ENCODE measurements at regions not wholly inside any gene's neighbourhood (a gene's known extent, or its start where the extent isn't known, plus 50 kb on each side); places are given as distances from the start of the nearest gene placed in this dataset.

DNA sequence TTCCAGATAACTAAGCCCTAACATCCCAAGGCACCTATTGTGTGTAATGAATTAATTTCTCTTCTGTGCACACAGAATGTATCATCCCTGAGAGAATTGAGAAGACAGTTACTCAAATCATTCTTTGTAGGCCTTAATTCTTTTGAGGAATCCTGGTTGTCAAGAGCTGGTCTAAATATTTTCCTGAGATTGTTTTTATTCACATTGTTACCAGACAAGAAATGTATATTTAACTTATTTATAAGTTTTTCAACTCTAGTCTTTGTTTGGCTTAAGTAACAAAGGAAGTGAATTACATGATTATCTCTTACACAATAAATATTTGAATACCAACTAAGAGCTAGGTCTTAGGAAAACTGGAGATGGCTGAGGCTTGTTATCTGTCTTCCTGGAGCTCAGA is 169.4 kb downstream of the DACT1 start:
- Histone ChIP-seq H3K27me3 (no peaks in the 10 kb centered on the region), H3K9me3 (no peaks in the 10 kb centered on the region), H3K4me3 (no peak overlapping the region), H3K4me1 (peaks cover 0 to 13% (median 2%) of the 10 kb centered on the region in 4 donors), H3K27ac (no peak overlapping the region), H3K36me3 (no peaks in the 10 kb centered on the region)
- no peak for DNase-seq
- TF ChIP-seq EP300 (IDR thresholded peaks at IDR 0.05) (no peak), POLR2A (IDR thresholded peaks at IDR 0.05) (no peak), POLR2AphosphoS5 (IDR thresholded peaks at IDR 0.05) (no peak)
- TF ChIP-seq, protein P1, sequence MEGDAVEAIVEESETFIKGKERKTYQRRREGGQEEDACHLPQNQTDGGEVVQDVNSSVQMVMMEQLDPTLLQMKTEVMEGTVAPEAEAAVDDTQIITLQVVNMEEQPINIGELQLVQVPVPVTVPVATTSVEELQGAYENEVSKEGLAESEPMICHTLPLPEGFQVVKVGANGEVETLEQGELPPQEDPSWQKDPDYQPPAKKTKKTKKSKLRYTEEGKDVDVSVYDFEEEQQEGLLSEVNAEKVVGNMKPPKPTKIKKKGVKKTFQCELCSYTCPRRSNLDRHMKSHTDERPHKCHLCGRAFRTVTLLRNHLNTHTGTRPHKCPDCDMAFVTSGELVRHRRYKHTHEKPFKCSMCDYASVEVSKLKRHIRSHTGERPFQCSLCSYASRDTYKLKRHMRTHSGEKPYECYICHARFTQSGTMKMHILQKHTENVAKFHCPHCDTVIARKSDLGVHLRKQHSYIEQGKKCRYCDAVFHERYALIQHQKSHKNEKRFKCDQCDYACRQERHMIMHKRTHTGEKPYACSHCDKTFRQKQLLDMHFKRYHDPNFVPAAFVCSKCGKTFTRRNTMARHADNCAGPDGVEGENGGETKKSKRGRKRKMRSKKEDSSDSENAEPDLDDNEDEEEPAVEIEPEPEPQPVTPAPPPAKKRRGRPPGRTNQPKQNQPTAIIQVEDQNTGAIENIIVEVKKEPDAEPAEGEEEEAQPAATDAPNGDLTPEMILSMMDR (IDR thresholded peaks at IDR 0.05) = no peak
- intact Hi-C loops (cut with DNase I) = no loop called here

DNA sequence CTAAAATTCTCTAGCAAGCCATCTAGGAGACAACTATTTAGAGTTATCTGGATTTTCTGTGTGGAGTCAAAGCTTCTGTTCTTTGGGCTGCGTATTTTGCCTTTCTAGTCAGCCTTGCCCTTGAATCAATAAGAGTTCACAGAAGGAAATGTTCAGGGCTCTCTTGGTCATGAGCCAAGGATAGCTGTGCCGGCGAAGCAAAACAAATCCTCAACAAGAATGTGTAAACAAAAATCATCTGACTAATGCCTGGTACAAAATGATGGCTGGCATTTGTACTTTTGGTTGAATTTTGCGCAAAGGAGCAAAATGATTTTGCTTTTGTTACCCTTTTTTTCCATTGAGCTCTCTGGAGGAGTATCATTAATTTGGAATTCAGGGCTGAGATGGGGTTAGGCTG is 171.1 kb downstream of the DACT1 start:
- no peaks in the 10 kb centered on the region for H3K9me3 ChIP-seq
- no peak overlapping the region for H3K4me3 ChIP-seq
- no peak overlapping the region for H3K27ac ChIP-seq
- H3K4me1 ChIP-seq = peaks cover 0 to 13% (median 2%) of the 10 kb centered on the region in 4 donors
- DNase-seq = no peak
- TF ChIP-seq POLR2A (IDR thresholded peaks at IDR 0.05) = no peak
- no peak for TF ChIP-seq EP300 (IDR thresholded peaks at IDR 0.05)
- TF ChIP-seq POLR2AphosphoS5 (IDR thresholded peaks at IDR 0.05) = no peak
- intact Hi-C loops (cut with DNase I) = no loop called here
- 18 to 56% methylated on average over 4 of the region's 4 CpGs for WGBS, 2 donors
- no peaks in the 10 kb centered on the region for H3K27me3 ChIP-seq
- no peaks in the 10 kb centered on the region for H3K36me3 ChIP-seq

DNA sequence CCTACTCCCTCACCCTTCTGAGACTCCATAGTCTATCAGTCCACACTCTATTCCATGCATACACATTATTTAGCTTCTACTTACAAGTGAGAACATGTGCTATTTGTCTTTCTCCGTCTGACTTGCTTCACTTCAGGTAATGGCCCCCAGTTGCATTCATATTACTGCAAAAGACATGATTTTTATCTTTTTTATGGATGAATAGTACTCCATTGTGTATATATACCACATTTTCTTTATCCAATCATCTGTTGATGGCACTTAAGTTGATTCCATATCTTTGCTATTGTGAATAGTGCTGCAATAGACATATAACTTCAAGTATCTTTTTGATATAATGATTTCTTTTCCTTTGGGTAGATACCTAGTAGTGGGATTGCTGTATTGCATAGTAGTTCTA is 171.8 kb downstream of the DACT1 start:
- no peak for TF ChIP-seq EP300 (IDR thresholded peaks at IDR 0.05)
- TF ChIP-seq POLR2AphosphoS5 (IDR thresholded peaks at IDR 0.05) = no peak
- TF ChIP-seq POLR2A (IDR thresholded peaks at IDR 0.05) = no peak
- TF ChIP-seq, protein P1 (IDR thresholded peaks at IDR 0.05) = no peak
- Histone ChIP-seq H3K27ac (no peak overlapping the region), H3K9me3 (no peaks in the 10 kb centered on the region), H3K36me3 (no peaks in the 10 kb centered on the region), H3K4me1 (peaks cover 0 to 13% (median 2%) of the 10 kb centered on the region in 4 donors), H3K4me3 (no peak overlapping the region), H3K27me3 (no peaks in the 10 kb centered on the region)
- intact Hi-C loops (cut with DNase I) = no loop called here
- no peak for DNase-seq
- 43 to 90% methylated on average over 1 of the region's 1 CpG for WGBS, 2 donors

DNA sequence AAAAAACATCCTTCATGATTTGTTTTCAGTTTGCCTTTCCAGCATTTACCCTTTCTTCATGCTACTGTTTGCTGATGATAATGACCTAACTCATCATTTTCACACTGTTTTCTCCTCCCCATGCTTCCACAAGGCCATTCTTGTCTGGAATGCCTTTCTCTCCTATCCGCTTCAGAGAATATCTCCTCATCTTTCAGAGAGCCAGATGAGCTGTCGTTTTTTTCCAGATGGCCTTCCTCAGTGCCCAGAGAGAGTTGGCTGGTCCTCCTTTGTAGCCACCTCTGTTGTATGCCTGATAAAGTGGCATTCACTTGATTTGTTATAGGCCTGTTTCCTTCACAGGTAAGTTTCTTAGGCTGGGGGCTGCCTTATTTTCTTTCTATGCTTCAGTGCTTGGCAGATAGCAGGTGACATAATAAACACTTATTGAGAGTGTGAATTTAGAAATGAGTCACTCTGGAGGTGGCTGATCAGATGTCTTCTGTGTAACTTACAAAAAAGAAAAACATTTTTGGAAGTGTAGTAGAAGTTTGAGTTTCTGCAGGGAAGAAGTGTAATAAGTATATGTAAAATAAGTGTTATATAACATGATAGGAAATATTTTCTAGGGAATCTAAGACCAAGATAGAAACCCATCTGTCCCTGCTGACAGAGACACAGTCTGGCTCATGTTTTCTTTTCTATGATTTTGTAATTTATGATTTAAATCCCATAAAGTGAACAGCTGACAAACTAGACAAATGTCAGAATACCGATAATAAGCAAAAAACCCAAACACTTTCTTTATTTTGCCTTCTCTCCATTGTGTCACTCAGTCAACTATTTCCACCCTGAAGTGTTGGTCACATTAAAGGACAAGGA is 174.5 kb downstream of the DACT1 start:
- Histone ChIP-seq H3K9me3 (no peaks in the 10 kb centered on the region), H3K27ac (no peak overlapping the region), H3K4me3 (no peak overlapping the region), H3K4me1 (peaks cover 0 to 23% (median 4%) of the 10 kb centered on the region in 4 donors), H3K36me3 (no peaks in the 10 kb centered on the region), H3K27me3 (no peaks in the 10 kb centered on the region)
- intact Hi-C loops (cut with DNase I) = no loop called here
- 85 to 90% methylated on average over 3 of the region's 3 CpGs for WGBS, 2 donors
- TF ChIP-seq POLR2AphosphoS5 (IDR thresholded peaks at IDR 0.05) (no peak), EP300 (IDR thresholded peaks at IDR 0.05) (no peak), POLR2A (IDR thresholded peaks at IDR 0.05) (no peak)
- TF ChIP-seq, protein P1 (IDR thresholded peaks at IDR 0.05) = no peak
- DNase-seq = no peak

DNA sequence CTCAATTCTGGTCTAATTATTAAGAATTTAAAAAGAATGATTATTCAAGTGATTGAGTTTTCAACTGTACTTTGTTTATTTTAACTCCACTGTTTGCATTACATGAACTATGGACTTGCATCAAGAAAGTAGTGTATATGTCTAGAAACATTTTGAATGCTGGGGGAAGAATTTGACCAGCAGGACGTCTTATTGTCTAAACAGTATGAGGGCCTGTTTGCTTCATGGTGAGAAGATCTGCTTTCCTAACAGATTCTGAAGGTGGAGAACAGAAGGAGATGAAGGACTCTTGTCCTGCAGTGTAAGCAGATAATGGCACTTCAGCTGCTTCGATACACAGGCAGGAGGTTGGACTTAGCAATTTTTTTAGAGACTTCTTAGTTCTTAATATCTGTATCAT is 176.0 kb downstream of the DACT1 start:
- no peak overlapping the region for H3K27ac ChIP-seq
- peaks cover 0 to 17% (median 4%) of the 10 kb centered on the region in 4 donors for H3K4me1 ChIP-seq
- no peak for DNase-seq
- no peaks in the 10 kb centered on the region for H3K9me3 ChIP-seq
- H3K4me3 ChIP-seq = no peak overlapping the region
- intact Hi-C loops (cut with DNase I) = no loop called here
- H3K27me3 ChIP-seq = no peaks in the 10 kb centered on the region
- H3K36me3 ChIP-seq = no peaks in the 10 kb centered on the region
- WGBS, 2 donors = 76 to 80% methylated on average over 2 of the region's 2 CpGs
- TF ChIP-seq POLR2AphosphoS5 (IDR thresholded peaks at IDR 0.05) (no peak), EP300 (IDR thresholded peaks at IDR 0.05) (no peak), POLR2A (IDR thresholded peaks at IDR 0.05) (no peak)
- TF ChIP-seq, protein P1 (IDR thresholded peaks at IDR 0.05) = no peak
